GM18867 (cell line): ENCODE measurements at regions not wholly inside any gene's neighbourhood (a gene's known extent, or its start where the extent isn't known, plus 50 kb on each side); places are given as distances from the start of the nearest gene placed in this dataset.
"Not testable (repeated sequence)": the region's sequence is repeated elsewhere in the genome, so short reads cannot be mapped to it uniquely, and the experiment has no call there.

Source experiments
- ATAC-seq: cut with Tn5 transposase; IDR thresholded peaks from one replicate; pipeline ENCODE4 v1.9.1; 2021; ENCODE audit warnings: mild to moderate bottlenecking, moderate library complexity; ENCODE audit not compliant: unreplicated experiment

GRCh38 chr4:20124317-20125026 is 127.2 kb upstream of the SLIT2 start:
- no peak for ATAC-seq

DNA sequence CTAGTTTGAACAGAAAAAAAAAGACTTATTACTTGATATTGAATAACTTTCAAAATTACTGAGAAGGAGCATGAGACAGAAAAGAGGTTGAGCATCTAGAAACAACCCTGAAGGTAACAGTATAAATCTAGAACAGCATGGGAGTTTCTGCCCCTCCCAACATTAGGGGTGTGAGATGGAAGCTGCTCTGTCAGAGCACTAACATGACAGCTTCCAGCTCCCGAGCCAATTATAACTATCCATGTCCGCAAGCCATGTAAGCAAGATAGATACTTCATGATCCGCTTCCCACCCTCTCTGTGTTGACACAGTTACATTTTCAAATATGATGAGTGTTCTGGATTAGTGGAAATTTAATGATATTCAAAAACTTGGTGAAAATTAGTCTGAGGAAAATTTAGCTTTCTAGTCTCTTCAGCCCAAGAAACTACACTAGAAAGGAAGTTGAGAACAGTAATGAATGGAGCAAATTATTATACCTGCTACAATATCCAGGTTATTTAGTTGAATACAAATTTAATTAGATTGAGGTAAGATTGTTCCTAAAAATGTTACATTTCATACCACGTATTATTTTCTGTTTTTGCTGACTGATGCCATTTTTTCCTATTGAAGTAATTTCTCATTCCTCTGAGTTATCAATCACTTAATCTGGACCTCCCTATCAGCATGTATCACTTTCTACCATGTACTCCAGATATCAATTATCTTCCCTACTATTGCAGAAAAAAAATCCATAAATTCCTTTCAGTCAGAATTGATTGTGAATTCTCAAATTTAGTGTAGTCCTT is 129.3 kb upstream of the SLIT2 start:
- no peak for ATAC-seq

GRCh38 chr4:20119141-20119540 is 132.6 kb upstream of the SLIT2 start:
- ATAC-seq = no peak

DNA sequence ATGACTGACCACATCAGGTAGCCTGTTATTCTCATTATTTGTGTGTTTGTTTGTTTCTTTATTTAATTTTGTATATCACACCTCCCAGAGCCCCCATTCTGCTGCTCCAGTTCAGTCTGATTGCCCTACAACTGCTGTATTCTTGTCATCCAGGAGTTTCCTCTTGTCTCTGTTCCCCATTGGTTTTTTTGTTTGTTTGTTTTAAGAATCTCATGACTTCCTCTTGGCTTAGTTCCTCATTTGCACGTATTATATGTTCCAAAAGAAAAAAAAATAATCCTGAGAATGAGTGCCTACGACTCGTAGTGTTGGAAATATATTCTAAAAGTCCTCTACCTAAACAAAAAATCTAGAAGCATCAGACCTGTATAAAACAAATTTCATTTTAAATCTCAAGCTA is 142.3 kb upstream of the SLIT2 start:
- no peak for ATAC-seq

DNA sequence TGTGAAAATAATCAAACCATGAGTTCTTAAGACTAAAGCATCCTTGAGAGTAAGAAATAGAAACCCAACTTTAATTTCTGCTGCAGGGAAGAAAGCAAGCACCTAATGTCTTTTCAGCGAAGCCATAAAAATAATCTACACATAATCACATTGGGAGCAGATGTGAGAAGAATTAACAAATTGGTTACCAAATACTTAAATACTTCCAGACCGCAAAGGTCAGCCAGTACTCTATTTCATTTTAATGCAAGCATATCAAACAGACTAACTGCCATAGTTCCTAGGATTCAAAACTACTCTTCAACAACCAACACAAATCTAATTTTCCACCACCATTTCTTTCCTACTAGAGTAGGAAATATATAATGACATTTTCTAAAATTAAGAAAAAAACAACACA is 144.8 kb upstream of the SLIT2 start:
- no peak for ATAC-seq

GRCh38 chr4:20101831-20102230 is 149.9 kb upstream of the SLIT2 start:
- no peak for ATAC-seq

DNA sequence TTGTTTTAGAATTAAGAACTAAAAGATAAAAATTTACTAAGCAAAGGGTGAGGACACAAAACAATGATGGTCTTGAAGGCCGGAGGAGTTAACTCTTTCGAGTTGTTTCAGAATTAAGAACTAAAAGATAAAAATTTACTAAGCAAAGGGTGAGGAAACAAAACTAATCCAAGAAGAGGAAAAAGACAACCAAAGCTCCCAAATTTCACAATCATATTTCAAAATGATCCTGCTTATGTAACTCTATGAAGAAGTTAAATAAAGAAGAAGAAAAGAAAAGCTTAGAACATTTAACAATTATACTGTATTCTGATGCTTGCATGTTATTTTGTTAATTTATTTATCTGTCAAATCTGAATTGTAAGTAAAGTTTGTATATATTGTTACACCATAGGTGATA is 154.8 kb upstream of the SLIT2 start:
- ATAC-seq = no peak

- no peak for ATAC-seq
Observed at GRCh38 chr4:20095805-20096541, 155.7 kb upstream of the SLIT2 start.

- no peak for ATAC-seq
Observed at GRCh38 chr4:20091781-20092180, 159.9 kb upstream of the SLIT2 start.

GRCh38 chr4:20087522-20087911 is 164.2 kb upstream of the SLIT2 start:
- no peak for ATAC-seq

GRCh38 chr4:20086799-20087521 is 164.7 kb upstream of the SLIT2 start:
- no peak for ATAC-seq

DNA sequence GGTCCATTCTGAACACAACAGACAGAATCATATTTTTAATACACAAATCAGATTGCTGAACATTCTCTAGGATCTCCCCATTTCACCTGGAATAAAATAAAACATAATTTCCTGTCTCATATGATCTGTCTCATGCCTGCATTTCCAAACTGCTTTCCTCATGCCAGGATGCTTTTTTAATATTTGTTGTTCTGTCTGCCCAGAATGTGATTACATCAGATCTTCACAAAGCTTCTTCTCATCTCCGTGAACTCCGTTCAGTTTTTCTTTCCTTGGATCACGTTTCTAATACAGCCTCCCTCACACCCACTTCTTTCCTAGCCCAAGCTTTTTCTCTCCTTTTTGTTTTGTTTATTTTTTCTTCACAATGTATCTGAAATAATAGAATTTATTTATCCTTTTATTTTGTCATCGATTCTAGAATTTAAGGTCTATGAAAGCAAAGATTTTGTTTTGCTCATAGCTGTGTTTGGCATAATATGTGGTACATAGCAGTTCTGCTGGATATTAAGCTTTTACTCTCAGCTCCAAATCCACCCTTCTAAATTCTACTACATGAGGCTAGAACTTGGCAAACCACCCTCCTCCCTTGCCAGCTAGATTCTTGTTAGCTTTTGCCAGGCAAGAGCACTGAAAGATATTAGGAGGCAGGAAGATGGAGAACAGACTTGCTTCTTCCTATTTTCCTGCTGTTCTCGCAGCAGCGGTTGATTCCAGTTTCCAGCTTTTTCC is 165.5 kb upstream of the SLIT2 start:
- no peak for ATAC-seq

- no peak for ATAC-seq
Observed at GRCh38 chr4:20085653-20086052, 166.1 kb upstream of the SLIT2 start.

- no peak for ATAC-seq
Observed at GRCh38 chr4:20085156-20085555, 166.5 kb upstream of the SLIT2 start.

GRCh38 chr4:20084488-20084887 is 167.2 kb upstream of the SLIT2 start:
- ATAC-seq = no peak

- ATAC-seq = no peak
Observed at GRCh38 chr4:20078644-20079043, 173.1 kb upstream of the SLIT2 start.

DNA sequence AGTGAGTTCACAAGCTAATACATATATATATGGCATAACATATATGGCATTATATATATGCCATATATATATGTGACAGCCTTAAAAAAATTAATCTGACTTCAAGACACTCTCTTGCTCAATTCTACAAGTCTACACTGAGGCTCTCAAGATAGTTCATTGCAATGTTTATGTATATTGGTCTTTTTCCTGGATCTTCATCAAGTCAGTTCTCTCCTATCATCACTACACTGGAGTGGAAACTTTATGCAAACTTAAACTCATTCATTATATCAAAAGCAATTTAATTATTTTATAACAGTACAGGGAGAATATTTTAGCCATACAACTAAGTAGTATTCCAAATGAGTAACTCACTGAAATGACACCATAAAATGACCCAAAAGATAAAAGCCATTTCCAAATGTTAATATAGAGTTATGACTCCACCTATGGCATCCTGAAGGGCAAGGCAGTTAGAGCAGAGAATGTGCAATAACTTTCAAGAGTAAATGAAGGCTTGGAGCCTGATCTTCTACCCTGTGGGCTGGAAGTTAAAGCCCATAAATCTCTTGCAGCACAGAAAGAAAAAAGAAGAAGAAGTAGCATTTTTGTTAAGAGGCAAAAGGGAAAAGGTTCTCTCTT is 176.3 kb upstream of the SLIT2 start:
- ATAC-seq = no peak

DNA sequence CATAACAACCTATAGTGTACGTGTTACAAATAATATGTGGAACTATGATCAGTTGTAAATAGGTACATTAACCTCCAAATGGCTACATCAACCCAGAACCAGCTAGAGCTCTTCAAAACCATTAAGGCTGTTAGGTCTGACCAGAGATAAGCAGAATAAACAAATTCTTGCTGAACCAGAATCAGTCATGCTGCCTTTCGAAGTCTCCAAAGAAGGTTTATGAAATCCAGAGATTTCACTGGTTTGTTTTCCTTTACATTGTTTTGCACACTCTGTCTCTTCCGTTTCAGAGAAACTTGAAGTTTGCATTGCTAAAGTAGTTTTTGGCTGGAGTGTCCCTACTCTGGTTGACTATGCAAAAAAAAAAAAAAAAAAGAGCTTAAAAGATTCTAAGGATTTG is 177.3 kb upstream of the SLIT2 start:
- no peak for ATAC-seq

GRCh38 chr4:20065952-20066351 is 185.8 kb upstream of the SLIT2 start:
- no peak for ATAC-seq

- ATAC-seq = not testable (repeated sequence)
Observed at GRCh38 chr4:20062857-20063256, 188.8 kb upstream of the SLIT2 start.
